HG03196 (cell line): ENCODE measurements at regions not wholly inside any gene's neighbourhood (a gene's known extent, or its start where the extent isn't known, plus 50 kb on each side); places are given as distances from the start of the nearest gene placed in this dataset.
"Not testable (repeated sequence)": the region's sequence is repeated elsewhere in the genome, so short reads cannot be mapped to it uniquely, and the experiment has no call there.

Experiments
- ATAC-seq: cut with Tn5 transposase; IDR thresholded peaks from one replicate; pipeline ENCODE4 v1.9.1; 2021; ENCODE audit not compliant: unreplicated experiment

- no peak for ATAC-seq
Observed at GRCh38 chr6:97450087-97450486, 167.1 kb upstream of the MMS22L start.

GRCh38 chr6:97456070-97456469 lies 173.1 kb upstream of the MMS22L start:
- ATAC-seq, result no peak

GRCh38 chr6:97459535-97459934 lies 176.5 kb upstream of the MMS22L start:
- ATAC-seq, result no peak

GRCh38 chr6:97459986-97460385 lies 177.0 kb upstream of the MMS22L start:
- ATAC-seq, result no peak

- ATAC-seq, result no peak
Observed at GRCh38 chr6:97460394-97461080, 177.5 kb upstream of the MMS22L start.

GRCh38 chr6:97461218-97461617 lies 178.2 kb upstream of the MMS22L start:
- ATAC-seq, result no peak

- ATAC-seq, result no peak
Observed at GRCh38 chr6:97462031-97462430, 179.0 kb upstream of the MMS22L start.

- ATAC-seq, result no peak
Observed at GRCh38 chr6:97462938-97463598, 180.1 kb upstream of the MMS22L start.

- ATAC-seq, result no peak
Observed at GRCh38 chr6:97465877-97466561, 183.0 kb upstream of the MMS22L start.

GRCh38 chr6:97468981-97469380 lies 186.0 kb upstream of the MMS22L start:
- no peak for ATAC-seq

- ATAC-seq, result no peak
Observed at GRCh38 chr6:97469451-97469850, 186.4 kb upstream of the MMS22L start.

- no peak for ATAC-seq
Observed at GRCh38 chr6:97470322-97470721, 187.3 kb upstream of the MMS22L start.

GRCh38 chr6:97473979-97474378 lies 191.0 kb upstream of the MMS22L start:
- no peak for ATAC-seq

GRCh38 chr6:97497713-97498331 lies 214.8 kb upstream of the MMS22L start:
- ATAC-seq, result peak; percentile 96

- ATAC-seq, result no peak
Observed at GRCh38 chr6:97501853-97502252, 218.8 kb upstream of the MMS22L start.

- ATAC-seq, result no peak
Observed at GRCh38 chr6:97508646-97509045, 225.6 kb upstream of the MMS22L start.

GRCh38 chr6:97513260-97513659 lies 230.2 kb upstream of the MMS22L start:
- ATAC-seq, result not testable (repeated sequence)

GRCh38 chr6:97524811-97525210 lies 241.8 kb upstream of the MMS22L start:
- ATAC-seq, result no peak

- no peak for ATAC-seq
Observed at GRCh38 chr6:97535800-97536199, 252.8 kb upstream of the MMS22L start.

- ATAC-seq, result no peak
Observed at GRCh38 chr6:97548354-97548753, 265.3 kb upstream of the MMS22L start.

- ATAC-seq, result no peak
Observed at GRCh38 chr6:97557355-97557754, 274.3 kb upstream of the MMS22L start.

- no peak for ATAC-seq
Observed at GRCh38 chr6:97563529-97563928, 280.5 kb upstream of the MMS22L start.
